GM19438 (cell line): ENCODE measurements at regions not wholly inside any gene's neighbourhood (a gene's known extent, or its start where the extent isn't known, plus 50 kb on each side); places are given as distances from the start of the nearest gene placed in this dataset.
"Not testable (repeated sequence)": the region's sequence is repeated elsewhere in the genome, so short reads cannot be mapped to it uniquely, and the experiment has no call there.

Source experiments
- ATAC-seq: cut with Tn5 transposase; IDR thresholded peaks from one replicate; pipeline ENCODE4 v1.9.1; 2021; ENCODE audit warnings: low read depth; ENCODE audit not compliant: unreplicated experiment

GRCh38 chr13:90494849-90495248 lies 852.6 kb upstream of the MIR17HG start:
- ATAC-seq, result not testable (repeated sequence)

- ATAC-seq, result no peak
Measured at GRCh38 chr13:90498096-90498495, 849.4 kb upstream of the MIR17HG start.

GRCh38 chr13:90498816-90499215 lies 848.7 kb upstream of the MIR17HG start:
- no peak for ATAC-seq

- no peak for ATAC-seq
Measured at GRCh38 chr13:90500569-90500968, 846.9 kb upstream of the MIR17HG start.

GRCh38 chr13:90502153-90502552 lies 845.3 kb upstream of the MIR17HG start:
- ATAC-seq, result no peak

- no peak for ATAC-seq
Measured at GRCh38 chr13:90502762-90503161, 844.7 kb upstream of the MIR17HG start.

GRCh38 chr13:90510319-90510718 lies 837.2 kb upstream of the MIR17HG start:
- ATAC-seq, result no peak

- no peak for ATAC-seq
Measured at GRCh38 chr13:90511903-90512302, 835.6 kb upstream of the MIR17HG start.

GRCh38 chr13:90514712-90515111 lies 832.8 kb upstream of the MIR17HG start:
- not testable (repeated sequence) for ATAC-seq

- ATAC-seq, result no peak
Measured at GRCh38 chr13:90518417-90518816, 829.1 kb upstream of the MIR17HG start.

GRCh38 chr13:90519157-90519556 lies 828.3 kb upstream of the MIR17HG start:
- ATAC-seq, result no peak

GRCh38 chr13:90526711-90527110 lies 820.8 kb upstream of the MIR17HG start:
- ATAC-seq, result no peak

GRCh38 chr13:90531744-90532143 lies 815.7 kb upstream of the MIR17HG start:
- ATAC-seq, result no peak

- no peak for ATAC-seq
Measured at GRCh38 chr13:90532861-90533492, 814.5 kb upstream of the MIR17HG start.

GRCh38 chr13:90533866-90534265 lies 813.6 kb upstream of the MIR17HG start:
- no peak for ATAC-seq

GRCh38 chr13:90534617-90535370 lies 812.7 kb upstream of the MIR17HG start:
- no peak for ATAC-seq

- ATAC-seq, result no peak
Measured at GRCh38 chr13:90535421-90535820, 812.1 kb upstream of the MIR17HG start.

GRCh38 chr13:90538063-90538462 lies 809.4 kb upstream of the MIR17HG start:
- no peak for ATAC-seq

GRCh38 chr13:90541346-90541745 lies 806.1 kb upstream of the MIR17HG start:
- ATAC-seq, result no peak

GRCh38 chr13:90542959-90543505 lies 804.5 kb upstream of the MIR17HG start:
- no peak for ATAC-seq

- ATAC-seq, result no peak
Measured at GRCh38 chr13:90545070-90545840, 802.2 kb upstream of the MIR17HG start.
